ENCODE measurements at regions not wholly inside any gene's neighbourhood (a gene's known extent, or its start where the extent isn't known, plus 50 kb on each side); places are given as distances from the start of the nearest gene placed in this dataset.

- no peak for ATAC-seq
- TF ChIP-seq PPARA (CRISPR knock-in tag; IDR thresholded peaks at IDR 0.05; ENCODE audit: borderline replicate concordance) (no peak), CREB5 (CRISPR knock-in tag; IDR thresholded peaks at IDR 0.05; ENCODE audit: low read depth) (no peak), CSRNP3 (CRISPR knock-in tag; IDR thresholded peaks at IDR 0.05) (no peak), PATZ1 (CRISPR knock-in tag; IDR thresholded peaks at IDR 0.05; ENCODE audit: borderline replicate concordance) (no peak), TCF4 (CRISPR knock-in tag; IDR thresholded peaks at IDR 0.05; ENCODE audit: borderline replicate concordance) (no peak), SNAI2 (CRISPR knock-in tag; IDR thresholded peaks at IDR 0.05) (no peak), POU6F1 (CRISPR knock-in tag; IDR thresholded peaks at IDR 0.05; ENCODE audit: borderline replicate concordance, low read depth) (no peak), TSHZ2 (CRISPR knock-in tag; IDR thresholded peaks at IDR 0.05) (no peak), OSR1 (CRISPR knock-in tag; IDR thresholded peaks at IDR 0.05) (no peak)
These were observed 94.7 kb upstream of the FOXN2 start for GRCh38 chr2:48219555-48220436.

- TF ChIP-seq POU6F1 (CRISPR knock-in tag; IDR thresholded peaks at IDR 0.05; ENCODE audit: borderline replicate concordance, low read depth) (no peak), TCF4 (CRISPR knock-in tag; IDR thresholded peaks at IDR 0.05; ENCODE audit: borderline replicate concordance) (no peak), ZNF70 (CRISPR knock-in tag; IDR thresholded peaks at IDR 0.05) (no peak), TSHZ2 (CRISPR knock-in tag; IDR thresholded peaks at IDR 0.05) (no peak), ZFP30 (CRISPR knock-in tag; IDR thresholded peaks at IDR 0.05) (no peak), RARB (CRISPR knock-in tag; IDR thresholded peaks at IDR 0.05) (no peak), ZNF8 (CRISPR knock-in tag; IDR thresholded peaks at IDR 0.05) (no peak), BACH2 (CRISPR knock-in tag; IDR thresholded peaks at IDR 0.05; ENCODE audit: borderline replicate concordance) (no peak), ZNF565 (CRISPR knock-in tag; conservative IDR thresholded peaks at IDR 0.05; ENCODE audit: low read depth) (no peak), ZC3H10 (CRISPR knock-in tag; IDR thresholded peaks at IDR 0.05) (no peak), ISL1 (CRISPR knock-in tag; IDR thresholded peaks at IDR 0.05) (no peak), CREB5 (CRISPR knock-in tag; IDR thresholded peaks at IDR 0.05; ENCODE audit: low read depth) (no peak), PPARA (CRISPR knock-in tag; IDR thresholded peaks at IDR 0.05; ENCODE audit: borderline replicate concordance) (no peak)
These were observed 94.0 kb upstream of the FOXN2 start for GRCh38 chr2:48220501-48220900.

More at GRCh38 chr2:48220501-48220900, 94.0 kb upstream of the FOXN2 start:
- no peak for ATAC-seq
